GM18517 (cell line): ENCODE measurements at regions not wholly inside any gene's neighbourhood (a gene's known extent, or its start where the extent isn't known, plus 50 kb on each side); places are given as distances from the start of the nearest gene placed in this dataset.

Experiments used
- ATAC-seq: cut with Tn5 transposase; IDR thresholded peaks from one replicate; pipeline ENCODE4 v1.9.1; 2021; ENCODE audit warnings: mild to moderate bottlenecking, moderate library complexity; ENCODE audit not compliant: unreplicated experiment

GRCh38 chr13:106140476-106140875, 395.0 kb downstream of the EFNB2 start:
- no peak for ATAC-seq

- no peak for ATAC-seq
Measured at GRCh38 chr13:106139942-106140341, 395.5 kb downstream of the EFNB2 start.

- no peak for ATAC-seq
Measured at GRCh38 chr13:106139377-106139776, 396.1 kb downstream of the EFNB2 start.

GRCh38 chr13:106138620-106139019, 396.8 kb downstream of the EFNB2 start:
- ATAC-seq: no peak

- no peak for ATAC-seq
Measured at GRCh38 chr13:106133025-106133424, 402.4 kb downstream of the EFNB2 start.

GRCh38 chr13:106132216-106132615, 403.2 kb downstream of the EFNB2 start:
- ATAC-seq: no peak

- no peak for ATAC-seq
Measured at GRCh38 chr13:106129993-106130392, 405.5 kb downstream of the EFNB2 start.

- ATAC-seq: no peak
Measured at GRCh38 chr13:106129273-106129672, 406.2 kb downstream of the EFNB2 start.

GRCh38 chr13:106122234-106122633, 413.2 kb downstream of the EFNB2 start:
- ATAC-seq: no peak

- ATAC-seq: no peak
Measured at GRCh38 chr13:106121173-106121754, 414.2 kb downstream of the EFNB2 start.

GRCh38 chr13:106118996-106119395, 416.5 kb downstream of the EFNB2 start:
- ATAC-seq: no peak

- no peak for ATAC-seq
Measured at GRCh38 chr13:106118050-106118449, 417.4 kb downstream of the EFNB2 start.

- no peak for ATAC-seq
Measured at GRCh38 chr13:106117640-106118039, 417.8 kb downstream of the EFNB2 start.

- ATAC-seq: no peak
Measured at GRCh38 chr13:106117035-106117434, 418.4 kb downstream of the EFNB2 start.

- ATAC-seq: no peak
Measured at GRCh38 chr13:106115081-106115480, 420.4 kb downstream of the EFNB2 start.

- no peak for ATAC-seq
Measured at GRCh38 chr13:106113796-106114195, 421.7 kb downstream of the EFNB2 start.

GRCh38 chr13:106112191-106112590, 423.3 kb downstream of the EFNB2 start:
- no peak for ATAC-seq

GRCh38 chr13:106110241-106110855, 425.1 kb downstream of the EFNB2 start:
- no peak for ATAC-seq

GRCh38 chr13:106109391-106109791, 426.1 kb downstream of the EFNB2 start:
- no peak for ATAC-seq

- no peak for ATAC-seq
Measured at GRCh38 chr13:106108346-106108745, 427.1 kb downstream of the EFNB2 start.

- ATAC-seq: no peak
Measured at GRCh38 chr13:106107061-106107460, 428.4 kb downstream of the EFNB2 start.

- ATAC-seq: no peak
Measured at GRCh38 chr13:106105153-106105552, 430.3 kb downstream of the EFNB2 start.
